Mesenchymal stem cell (in vitro differentiated cells and primary cell): ENCODE measurements at regions not wholly inside any gene's neighbourhood (a gene's known extent, or its start where the extent isn't known, plus 50 kb on each side); places are given as distances from the start of the nearest gene placed in this dataset.

ENCODE experiments used
- DNase-seq: peaks from one replicate; pipeline ENCODE4 v3.0.0-alpha.2; 2013
- H2AFZ ChIP-seq: one replicate; pipeline ENCODE4 v1.6.1; 2013; ENCODE audit warnings: low read depth, mild to moderate bottlenecking, control low read depth, inconsistent platforms, low read length, moderate library complexity
- H2AK5ac ChIP-seq: 2 replicates; pipeline ENCODE4 v1.6.1; 2013; ENCODE audit warnings: low read length, moderate library complexity, mild to moderate bottlenecking, inconsistent platforms; ENCODE audit not compliant: severe bottlenecking
- H2BK120ac ChIP-seq: one replicate; pipeline ENCODE4 v1.6.1; 2013; ENCODE audit warnings: low read depth, mild to moderate bottlenecking, inconsistent platforms, low read length, moderate library complexity
- H2BK12ac ChIP-seq, 2 experiments: one replicate each; pipeline ENCODE4 v1.6.1; 2013; ENCODE audit warnings: inconsistent platforms in 2 of 2, low read length in 2 of 2, mild to moderate bottlenecking in 2 of 2, moderate library complexity in 2 of 2, control low read depth in 1 of 2
- H2BK15ac ChIP-seq: one replicate; pipeline ENCODE4 v1.6.1; 2013; ENCODE audit warnings: mild to moderate bottlenecking, low read depth, inconsistent platforms; ENCODE audit not compliant: poor library complexity, severe bottlenecking
- H2BK5ac ChIP-seq: 2 replicates; pipeline ENCODE4 v1.6.1; 2013; ENCODE audit warnings: low read depth, mild to moderate bottlenecking, low read length, control low read depth, inconsistent platforms; ENCODE audit not compliant: poor library complexity, severe bottlenecking
- H3K14ac ChIP-seq, 2 experiments: one replicate each; pipeline ENCODE4 v1.6.1; 2013; ENCODE audit warnings: inconsistent platforms in 2 of 2, low read length in 2 of 2, control low read depth in 1 of 2, mild to moderate bottlenecking in 1 of 2, moderate library complexity in 1 of 2
- H3K18ac ChIP-seq, 2 experiments: one replicate each; pipeline ENCODE4 v1.6.1; 2013; ENCODE audit warnings: inconsistent platforms in 2 of 2, low read length in 2 of 2, control low read depth in 1 of 2, low read depth in 1 of 2, mild to moderate bottlenecking in 1 of 2
- H3K23ac ChIP-seq, 2 experiments: one replicate each; pipeline ENCODE4 v1.6.1; 2013; ENCODE audit warnings: inconsistent platforms in 2 of 2, low read length in 2 of 2, mild to moderate bottlenecking in 2 of 2, moderate library complexity in 2 of 2, control low read depth in 1 of 2
- H3K27ac ChIP-seq: 2 replicates; pipeline ENCODE4 v1.5.1; 2013; ENCODE audit warnings: mild to moderate bottlenecking, moderate library complexity, low read length, control low read depth, inconsistent platforms; ENCODE audit not compliant: poor library complexity, severe bottlenecking
- H3K27me3 ChIP-seq, 2 experiments: 2 replicates each; pipeline versions ENCODE4 v1.6.1 to v1.7.0; 2013; ENCODE audit warnings: low read length in 2 of 2, mild to moderate bottlenecking in 2 of 2, moderate library complexity in 2 of 2, control low read depth in 1 of 2, inconsistent platforms in 1 of 2; ENCODE audit not compliant: control insufficient read depth in 1 of 2, insufficient read depth in 1 of 2
- H3K36me3 ChIP-seq, 2 experiments: 2 replicates each; pipeline versions ENCODE4 v1.6.1 to v1.7.0; 2013; ENCODE audit warnings: low read length in 2 of 2, control low read depth in 1 of 2, inconsistent platforms in 1 of 2, low read depth in 1 of 2, mild to moderate bottlenecking in 1 of 2; ENCODE audit not compliant: insufficient read depth in 2 of 2, control insufficient read depth in 1 of 2
- H3K4ac ChIP-seq, 2 experiments: one replicate each; pipeline ENCODE4 v1.6.1; 2013; ENCODE audit warnings: inconsistent platforms in 2 of 2, low read length in 2 of 2, mild to moderate bottlenecking in 2 of 2, moderate library complexity in 2 of 2, control low read depth in 1 of 2, low read depth in 1 of 2
- H3K4me1 ChIP-seq: 2 replicates; pipeline ENCODE4 v1.6.1; 2013; ENCODE audit warnings: low read depth, low read length, control low read depth; ENCODE audit not compliant: control insufficient read depth, insufficient read depth
- H3K4me2 ChIP-seq: 2 replicates; pipeline ENCODE4 v1.6.1; 2013; ENCODE audit warnings: low read length, mild to moderate bottlenecking, inconsistent platforms; ENCODE audit not compliant: poor library complexity, severe bottlenecking
- H3K4me3 ChIP-seq, 2 experiments: 2 replicates each; pipeline versions ENCODE4 v1.5.1 to v1.7.0; 2013; ENCODE audit warnings: low read length in 2 of 2, mild to moderate bottlenecking in 2 of 2, control low read depth in 1 of 2, low read depth in 1 of 2; ENCODE audit not compliant: insufficient read depth in 1 of 2
- H3K79me1 ChIP-seq: replicated peaks from 2 replicates; pipeline ENCODE4 v1.6.1; 2013; ENCODE audit warnings: mild to moderate bottlenecking, control low read depth, low read length, inconsistent platforms; ENCODE audit not compliant: poor library complexity, severe bottlenecking
- H3K9ac ChIP-seq: 2 replicates; pipeline ENCODE4 v1.7.0; 2013; ENCODE audit warnings: mild to moderate bottlenecking, low read length, moderate library complexity
- H3K9me3 ChIP-seq: 2 replicates; pipeline ENCODE4 v1.7.0; 2013; ENCODE audit warnings: mild to moderate bottlenecking, low read length; ENCODE audit not compliant: control insufficient read depth
- H4K8ac ChIP-seq: one replicate; pipeline ENCODE4 v1.6.1; 2013; ENCODE audit warnings: inconsistent platforms, mild to moderate bottlenecking, low read length, moderate library complexity
- H4K91ac ChIP-seq: one replicate; pipeline ENCODE4 v1.6.1; 2013; ENCODE audit warnings: mild to moderate bottlenecking, low read length, inconsistent platforms
- WGBS: methylation state at CpG from one replicate; pipeline ENCODE4 v1.1.7; 2013; ENCODE audit warnings: mixed read lengths; 5-methylcytosine and 5-hydroxymethylcytosine counted together

DNA sequence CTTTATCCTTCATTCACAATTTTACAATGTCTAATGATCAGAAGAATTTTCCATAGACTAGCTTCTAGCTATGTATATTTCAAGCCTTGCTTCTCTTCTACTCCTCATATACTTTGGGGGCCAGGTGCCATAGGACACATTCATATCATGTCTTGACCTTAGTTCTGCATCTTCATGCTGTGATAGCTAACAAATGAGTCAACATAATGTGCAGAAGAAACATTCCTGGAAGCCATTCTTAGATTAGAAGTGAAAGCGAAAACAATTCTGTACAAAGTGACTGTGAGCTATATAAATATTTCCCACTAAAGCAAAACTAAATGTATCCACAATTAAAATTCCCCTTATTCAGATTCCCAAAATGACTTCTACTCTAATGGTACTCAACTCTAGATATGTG is 320.2 kb upstream of the NREP start:
- H2BK120ac ChIP-seq: no peak overlapping the region
- H3K27me3 ChIP-seq: no peaks in the 10 kb centered on the region
- H3K9me3 ChIP-seq: no peaks in the 10 kb centered on the region
- H2BK5ac ChIP-seq: no peak overlapping the region
- no peaks in the 10 kb centered on the region for H3K36me3 ChIP-seq
- H3K23ac ChIP-seq: no peak overlapping the region
- H3K27ac ChIP-seq: no peak overlapping the region
- peak; percentile 48 for DNase-seq
- no peak overlapping the region for H4K8ac ChIP-seq
- H3K79me1 ChIP-seq: no peaks in the 10 kb centered on the region
- no peak overlapping the region for H3K4ac ChIP-seq
- no peak overlapping the region for H2AFZ ChIP-seq
- H3K18ac ChIP-seq: no peak overlapping the region
- H2AK5ac ChIP-seq: no peak overlapping the region
- no CpG with 5 or more reads among the region's 1 CpG for WGBS
- H3K4me1 ChIP-seq: no peaks in the 10 kb centered on the region
- H3K9ac ChIP-seq: no peak overlapping the region
- no peak overlapping the region for H2BK12ac ChIP-seq
- H3K14ac ChIP-seq: no peak overlapping the region
- no peak overlapping the region for H2BK15ac ChIP-seq
- no peak overlapping the region for H4K91ac ChIP-seq
- H3K4me2 ChIP-seq: no peak overlapping the region
- no peak overlapping the region for H3K4me3 ChIP-seq

- Histone ChIP-seq H3K27ac (no peak overlapping the region), H3K27me3 (no peaks in the 10 kb centered on the region), H4K91ac (no peak overlapping the region), H3K4ac (no peak overlapping the region), H3K23ac (no peak overlapping the region), H2BK120ac (no peak overlapping the region), H2AK5ac (no peak overlapping the region), H4K8ac (no peak overlapping the region), H3K14ac (no peak overlapping the region), H3K4me1 (no peaks in the 10 kb centered on the region), H2BK12ac (no peak overlapping the region), H3K9me3 (no peaks in the 10 kb centered on the region), H2AFZ (no peak overlapping the region), H3K36me3 (no peaks in the 10 kb centered on the region), H3K4me2 (no peak overlapping the region), H3K9ac (no peak overlapping the region), H3K18ac (no peak overlapping the region), H2BK5ac (no peak overlapping the region), H2BK15ac (no peak overlapping the region), H3K4me3 (no peak overlapping the region), H3K79me1 (no peaks in the 10 kb centered on the region)
- no peak for DNase-seq
- 38% methylated on average over 1 of the region's 1 CpG for WGBS
These were observed 313.0 kb upstream of the NREP start for GRCh38 chr5:112070022-112070421.

DNA sequence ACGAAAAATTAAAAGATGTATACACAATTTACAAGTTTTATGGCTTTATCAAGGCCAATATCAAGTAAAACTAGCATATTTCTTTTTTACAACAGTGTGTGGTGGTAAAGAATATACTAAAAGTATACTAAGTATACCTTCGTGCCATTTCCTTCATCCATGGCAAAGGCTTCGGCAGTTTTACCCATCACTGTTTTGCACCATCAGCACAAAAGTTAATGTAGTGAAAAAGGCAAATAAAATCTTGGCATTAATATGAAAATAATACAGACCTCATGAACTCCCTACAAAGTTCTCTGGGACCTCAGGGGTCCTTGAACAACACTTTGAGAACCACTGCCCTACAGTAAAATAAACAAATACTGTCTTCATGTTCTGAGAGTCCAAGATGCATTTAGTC is 312.3 kb upstream of the NREP start:
- Histone ChIP-seq H3K4me3 (no peak overlapping the region), H3K36me3 (no peaks in the 10 kb centered on the region), H2BK5ac (no peak overlapping the region), H3K14ac (no peak overlapping the region), H4K8ac (no peak overlapping the region), H2BK120ac (no peak overlapping the region), H2AFZ (no peak overlapping the region), H3K4me2 (no peak overlapping the region), H2AK5ac (no peak overlapping the region), H3K27me3 (no peaks in the 10 kb centered on the region), H2BK15ac (no peak overlapping the region), H3K9ac (no peak overlapping the region), H3K4ac (no peak overlapping the region), H3K27ac (no peak overlapping the region), H4K91ac (no peak overlapping the region), H3K23ac (no peak overlapping the region), H3K79me1 (no peaks in the 10 kb centered on the region), H2BK12ac (no peak overlapping the region), H3K18ac (no peak overlapping the region), H3K4me1 (no peaks in the 10 kb centered on the region), H3K9me3 (no peaks in the 10 kb centered on the region)
- DNase-seq: no peak
- 33% methylated on average over 1 of the region's 3 CpGs for WGBS

GRCh38 chr5:112068593-112068992 is 311.6 kb upstream of the NREP start:
- Histone ChIP-seq H4K91ac (no peak overlapping the region), H2BK5ac (no peak overlapping the region), H2BK12ac (no peak overlapping the region), H3K9me3 (no peaks in the 10 kb centered on the region), H2AK5ac (no peak overlapping the region), H3K4me2 (no peak overlapping the region), H3K4me3 (no peak overlapping the region), H2BK120ac (no peak overlapping the region), H2AFZ (no peak overlapping the region), H3K23ac (no peak overlapping the region), H3K4me1 (no peaks in the 10 kb centered on the region), H3K9ac (no peak overlapping the region), H3K79me1 (no peaks in the 10 kb centered on the region), H3K27ac (no peak overlapping the region), H3K27me3 (no peaks in the 10 kb centered on the region), H3K4ac (no peak overlapping the region), H3K14ac (no peak overlapping the region), H3K18ac (no peak overlapping the region), H4K8ac (no peak overlapping the region), H2BK15ac (no peak overlapping the region), H3K36me3 (no peaks in the 10 kb centered on the region)
- 100% methylated on average over 1 of the region's 3 CpGs for WGBS
- no peak for DNase-seq
